ENCODE measurements at regions not wholly inside any gene's neighbourhood (a gene's known extent, or its start where the extent isn't known, plus 50 kb on each side); places are given as distances from the start of the nearest gene placed in this dataset.

DNA sequence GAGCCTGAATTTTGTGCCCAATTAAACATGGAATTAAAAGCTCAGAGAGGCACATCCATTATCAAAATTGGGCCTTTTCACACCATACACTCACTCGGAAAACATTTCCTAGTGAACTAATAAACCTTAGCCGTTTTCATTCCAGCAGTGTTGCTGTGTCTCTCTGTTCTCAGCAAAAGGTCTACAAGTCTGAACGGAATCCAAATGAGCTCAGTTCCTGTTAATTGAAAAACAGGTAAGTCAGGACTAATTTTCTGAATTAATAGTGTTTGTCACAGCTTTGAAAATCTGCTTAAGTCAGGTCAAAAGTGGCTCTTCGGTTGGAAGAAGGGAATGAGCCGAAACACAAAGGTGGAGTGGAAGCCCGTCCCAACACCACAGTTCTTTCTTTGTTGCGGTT is 163.3 kb upstream of the RALGAPA2 start:
- no peak for DNase-seq (ENCODE audit: low read depth, low spot score)
- TF ChIP-seq, protein P1, sequence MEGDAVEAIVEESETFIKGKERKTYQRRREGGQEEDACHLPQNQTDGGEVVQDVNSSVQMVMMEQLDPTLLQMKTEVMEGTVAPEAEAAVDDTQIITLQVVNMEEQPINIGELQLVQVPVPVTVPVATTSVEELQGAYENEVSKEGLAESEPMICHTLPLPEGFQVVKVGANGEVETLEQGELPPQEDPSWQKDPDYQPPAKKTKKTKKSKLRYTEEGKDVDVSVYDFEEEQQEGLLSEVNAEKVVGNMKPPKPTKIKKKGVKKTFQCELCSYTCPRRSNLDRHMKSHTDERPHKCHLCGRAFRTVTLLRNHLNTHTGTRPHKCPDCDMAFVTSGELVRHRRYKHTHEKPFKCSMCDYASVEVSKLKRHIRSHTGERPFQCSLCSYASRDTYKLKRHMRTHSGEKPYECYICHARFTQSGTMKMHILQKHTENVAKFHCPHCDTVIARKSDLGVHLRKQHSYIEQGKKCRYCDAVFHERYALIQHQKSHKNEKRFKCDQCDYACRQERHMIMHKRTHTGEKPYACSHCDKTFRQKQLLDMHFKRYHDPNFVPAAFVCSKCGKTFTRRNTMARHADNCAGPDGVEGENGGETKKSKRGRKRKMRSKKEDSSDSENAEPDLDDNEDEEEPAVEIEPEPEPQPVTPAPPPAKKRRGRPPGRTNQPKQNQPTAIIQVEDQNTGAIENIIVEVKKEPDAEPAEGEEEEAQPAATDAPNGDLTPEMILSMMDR (IDR thresholded peaks at IDR 0.05; ENCODE audit: low read depth, low read length) = no peak
- no peak overlapping the region for H3K4me3 ChIP-seq (ENCODE audit: low read depth, low read length)
- in situ Hi-C loops (cut with HindIII; ENCODE audit: low sequenced_read_pairs) = no loop called here

DNA sequence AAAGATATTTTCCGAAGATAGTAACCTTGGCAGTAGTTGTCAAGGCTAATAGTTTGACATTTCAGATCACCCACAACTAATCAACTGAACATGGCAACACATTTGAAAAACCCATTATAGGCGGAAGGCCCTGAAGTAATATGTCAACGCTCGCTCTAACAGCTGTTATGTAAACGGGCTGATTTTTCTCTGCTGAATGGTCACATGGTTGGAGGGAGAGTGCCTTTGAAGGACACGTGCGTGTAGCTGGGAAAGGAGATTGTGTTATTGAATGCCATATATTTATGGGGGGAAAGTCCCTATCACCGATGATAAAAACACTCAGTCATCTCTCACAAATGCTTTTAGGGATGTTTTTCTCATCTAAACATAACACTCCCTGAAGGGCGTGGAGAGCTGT is 160.0 kb upstream of the RALGAPA2 start:
- TF ChIP-seq, protein P1 (IDR thresholded peaks at IDR 0.05; ENCODE audit: low read depth, low read length) = no peak
- DNase-seq (ENCODE audit: low read depth, low spot score) = no peak
- in situ Hi-C loops (cut with HindIII; ENCODE audit: low sequenced_read_pairs) = no loop called here
- no peak overlapping the region for H3K4me3 ChIP-seq (ENCODE audit: low read depth, low read length)

DNA sequence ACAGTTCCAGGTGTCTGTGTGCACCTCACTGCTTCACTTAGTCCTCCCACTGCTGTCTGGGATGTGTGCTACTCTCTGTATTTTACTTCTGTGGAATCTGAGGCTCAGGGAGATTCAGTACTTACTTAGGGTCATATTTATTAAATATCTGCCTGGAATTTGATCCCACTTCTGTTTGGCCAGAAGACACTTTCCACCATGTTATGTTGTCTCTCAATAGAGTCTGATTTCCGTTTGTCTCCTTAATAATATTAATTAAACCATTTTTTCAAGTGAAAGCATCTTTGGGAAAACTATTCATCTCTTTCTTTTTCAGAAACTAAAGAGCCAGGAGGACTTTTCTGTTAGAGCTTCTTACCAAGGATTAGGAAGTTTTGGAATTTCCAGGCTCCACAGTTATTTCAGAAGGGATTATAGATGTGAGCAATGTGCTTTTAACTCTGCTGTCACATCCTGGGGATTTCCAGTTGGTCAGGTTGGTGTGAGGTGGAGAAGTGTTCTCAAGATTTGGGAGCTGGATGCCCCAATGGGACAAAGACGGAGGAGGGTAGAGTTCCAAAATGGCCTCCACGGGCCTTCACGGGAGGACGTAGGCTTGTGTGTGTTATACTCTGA is 156.8 kb upstream of the RALGAPA2 start:
- TF ChIP-seq, protein P1 (IDR thresholded peaks at IDR 0.05; ENCODE audit: low read depth, low read length) = no peak
- in situ Hi-C loops (cut with HindIII; ENCODE audit: low sequenced_read_pairs) = no loop called here
- no peak overlapping the region for H3K4me3 ChIP-seq (ENCODE audit: low read depth, low read length)
- no peak for DNase-seq (ENCODE audit: low read depth, low spot score)

DNA sequence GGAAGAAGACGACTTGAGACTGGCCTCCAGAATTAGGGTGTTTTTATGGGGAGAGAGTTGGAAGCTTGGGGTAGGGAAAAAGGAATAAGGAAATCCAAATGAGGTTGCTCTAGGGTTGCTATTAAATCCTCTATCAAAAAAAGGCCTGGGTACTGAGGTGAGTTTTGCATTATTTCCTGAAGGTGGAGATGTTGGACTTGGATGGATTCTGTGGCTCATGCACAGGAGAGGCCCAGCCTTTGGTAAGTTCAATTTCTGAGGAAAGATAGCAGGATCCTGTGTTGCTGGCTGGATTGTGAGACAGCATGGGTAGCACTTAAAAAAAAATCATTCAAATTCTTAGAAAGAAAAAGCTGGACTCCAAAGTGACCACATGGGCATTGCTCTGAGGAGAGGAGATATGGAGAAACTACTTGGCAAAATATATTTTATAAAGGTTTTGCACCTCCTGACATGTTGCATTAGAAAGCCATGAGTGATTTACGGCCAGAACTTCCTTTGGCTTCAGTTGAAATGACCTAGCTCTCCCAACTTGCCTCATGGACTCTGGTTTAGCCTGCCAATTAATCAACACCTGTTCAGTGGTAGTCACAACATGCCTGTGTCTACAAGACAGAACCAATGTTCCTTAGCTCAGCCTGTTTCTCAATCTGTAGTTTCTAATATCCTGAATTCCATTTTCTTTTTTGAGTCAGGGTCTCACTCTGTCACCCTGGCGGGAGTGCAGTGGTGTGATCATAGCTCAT is 152.1 kb upstream of the RALGAPA2 start:
- DNase-seq (ENCODE audit: low read depth, low spot score) = no peak
- in situ Hi-C loops (cut with HindIII; ENCODE audit: low sequenced_read_pairs) = no loop called here
- TF ChIP-seq, protein P1 (IDR thresholded peaks at IDR 0.05; ENCODE audit: low read depth, low read length) = no peak
- H3K4me3 ChIP-seq (ENCODE audit: low read depth, low read length) = no peak overlapping the region

DNA sequence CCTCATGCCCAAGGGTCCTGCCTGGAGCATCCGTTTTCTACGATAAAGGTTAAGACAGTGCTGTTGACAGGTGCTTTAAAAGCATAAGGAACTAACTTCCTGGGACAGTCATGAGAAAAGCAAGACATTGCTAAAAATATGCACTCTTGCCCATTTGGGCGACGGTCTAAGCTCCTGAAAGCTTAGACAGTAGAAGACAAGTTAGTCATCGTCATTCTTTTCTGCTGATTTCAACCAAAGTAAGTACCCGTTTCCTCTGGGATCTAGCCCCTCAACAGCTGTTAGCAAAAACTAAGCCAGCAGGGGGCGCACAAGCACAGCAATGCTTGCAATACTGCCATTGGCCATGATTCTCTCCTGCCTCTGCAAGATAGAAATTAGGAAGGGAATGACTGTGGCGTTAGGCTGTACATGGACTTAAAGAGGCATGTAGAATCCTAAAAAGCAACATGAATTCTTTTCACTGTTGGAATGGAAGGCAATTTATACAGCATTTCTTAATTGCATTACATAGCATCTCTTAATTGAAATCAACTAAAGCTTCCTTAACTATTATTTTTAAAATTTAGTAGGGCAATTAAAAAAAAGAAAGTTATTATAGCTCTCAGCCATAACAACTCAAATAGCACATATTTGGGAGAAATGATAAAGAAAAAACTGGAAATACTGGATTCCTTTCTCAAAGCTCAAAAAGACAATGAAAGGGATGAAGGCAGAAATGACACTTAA is 147.8 kb upstream of the RALGAPA2 start:
- peak; percentile 70 for DNase-seq (ENCODE audit: low read depth, low spot score)
- in situ Hi-C loops (cut with HindIII; ENCODE audit: low sequenced_read_pairs) = no loop called here
- no peak overlapping the region for H3K4me3 ChIP-seq (ENCODE audit: low read depth, low read length)
- TF ChIP-seq, protein P1 (IDR thresholded peaks at IDR 0.05; ENCODE audit: low read depth, low read length) = peak; percentile 82

DNA sequence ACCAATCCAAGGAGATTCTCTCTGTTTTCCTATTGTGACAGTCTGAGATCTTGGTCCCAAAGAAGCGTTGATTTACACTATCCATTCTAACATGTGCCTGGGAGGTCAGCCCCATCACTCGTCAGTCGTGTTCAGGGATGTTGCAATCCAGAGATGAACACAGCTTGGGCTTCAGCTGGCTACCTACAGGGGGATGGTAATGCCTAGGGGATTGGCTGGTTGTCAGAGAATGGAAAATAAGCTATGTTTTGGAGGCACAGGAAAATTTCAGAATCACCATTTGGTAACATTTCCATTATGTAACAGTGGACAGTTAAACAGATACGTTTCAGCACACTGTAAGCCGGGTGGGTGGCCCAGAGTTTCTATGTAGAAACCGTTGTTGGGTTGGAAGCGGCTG is 147.1 kb upstream of the RALGAPA2 start:
- no peak for DNase-seq (ENCODE audit: low read depth, low spot score)
- TF ChIP-seq, protein P1 (IDR thresholded peaks at IDR 0.05; ENCODE audit: low read depth, low read length) = no peak
- no peak overlapping the region for H3K4me3 ChIP-seq (ENCODE audit: low read depth, low read length)
- in situ Hi-C loops (cut with HindIII; ENCODE audit: low sequenced_read_pairs) = no loop called here

All from astrocyte of the spinal cord (primary cell).